HEK293 (cell line): ENCODE measurements at regions not wholly inside any gene's neighbourhood (a gene's known extent, or its start where the extent isn't known, plus 50 kb on each side); places are given as distances from the start of the nearest gene placed in this dataset.

ENCODE experiments used
- MYNN ChIP-seq: fragments of 450-650 bp; formaldehyde crosslinking; IDR thresholded peaks from 2 replicates; pipeline ENCODE4 v1.5.1; 2016; ENCODE audit warnings: missing biosample characterization, missing genetic modification characterization, borderline replicate concordance
- ZBTB20 ChIP-seq: fragments of 450-650 bp; formaldehyde crosslinking; IDR thresholded peaks from 2 replicates; pipeline ENCODE4 v1.5.1; 2016; ENCODE audit warnings: missing biosample characterization, missing genetic modification characterization
- ZBTB26 ChIP-seq: fragments of 450-650 bp; formaldehyde crosslinking; optimal IDR thresholded peaks from 2 replicates; pipeline ENCODE3; 2016; ENCODE audit warnings: missing biosample characterization, mild to moderate bottlenecking, missing genetic modification characterization
- ZFP69B ChIP-seq: fragments of 450-650 bp; formaldehyde crosslinking; IDR thresholded peaks from 2 replicates; pipeline ENCODE4 v1.5.1; 2016; ENCODE audit warnings: missing biosample characterization, missing genetic modification characterization
- ZNF76 ChIP-seq: fragments of 450-650 bp; formaldehyde crosslinking; IDR thresholded peaks from 2 replicates; pipeline ENCODE4; 2016; ENCODE audit warnings: low read depth, missing biosample characterization, missing genetic modification characterization, borderline replicate concordance
- ZNF837 ChIP-seq: fragments of 450-650 bp; formaldehyde crosslinking; IDR thresholded peaks from 2 replicates; pipeline ENCODE4 v1.5.1; 2016; ENCODE audit warnings: missing biosample characterization, missing genetic modification characterization
- TF ChIP-seq, protein P1 (sequence below): fragments of 450-650 bp; formaldehyde crosslinking; IDR thresholded peaks from 2 replicates; pipeline ENCODE4 v1.5.1; 2016; ENCODE audit warnings: missing biosample characterization, missing genetic modification characterization

DNA sequence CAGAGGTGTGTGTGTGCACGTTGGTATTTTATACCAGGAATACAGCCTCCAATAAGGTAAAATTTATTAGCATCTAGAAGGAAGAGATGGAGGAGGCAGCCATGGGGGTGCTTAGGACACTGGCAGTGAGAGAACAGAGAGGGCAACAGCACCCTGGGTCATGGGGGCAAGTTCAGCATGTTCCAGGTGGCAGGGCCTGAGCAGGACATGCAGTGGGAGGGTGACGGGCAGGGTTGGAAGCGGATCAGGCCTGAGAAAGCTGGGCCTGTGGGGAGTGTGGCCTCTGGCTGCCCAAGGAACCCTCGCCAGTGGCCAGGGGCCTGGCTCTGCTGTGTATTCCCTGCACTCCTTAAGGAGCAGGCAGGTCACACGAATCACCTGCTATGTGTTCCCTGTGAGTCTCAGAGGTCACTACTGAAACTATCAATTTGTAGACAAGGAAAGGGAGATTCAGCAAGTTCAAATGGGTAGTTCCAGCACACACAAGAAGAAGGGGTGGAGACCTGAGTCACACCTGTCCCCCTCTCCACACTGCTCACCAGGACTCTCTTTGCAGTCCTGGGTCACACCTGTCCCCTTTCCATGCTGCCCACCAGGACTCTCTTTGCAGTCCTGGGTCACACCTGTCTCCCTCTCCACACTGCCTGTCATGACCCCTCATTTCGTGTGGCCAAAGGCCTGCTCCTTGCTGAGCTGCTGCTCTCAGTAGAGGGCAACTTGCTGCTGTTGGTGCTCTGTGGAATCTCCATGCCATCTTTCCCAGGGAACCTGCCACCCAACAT, 463.9 kb upstream of the HS6ST1 start:
- TF ChIP-seq ZNF76, result no peak
- TF ChIP-seq, protein P1, sequence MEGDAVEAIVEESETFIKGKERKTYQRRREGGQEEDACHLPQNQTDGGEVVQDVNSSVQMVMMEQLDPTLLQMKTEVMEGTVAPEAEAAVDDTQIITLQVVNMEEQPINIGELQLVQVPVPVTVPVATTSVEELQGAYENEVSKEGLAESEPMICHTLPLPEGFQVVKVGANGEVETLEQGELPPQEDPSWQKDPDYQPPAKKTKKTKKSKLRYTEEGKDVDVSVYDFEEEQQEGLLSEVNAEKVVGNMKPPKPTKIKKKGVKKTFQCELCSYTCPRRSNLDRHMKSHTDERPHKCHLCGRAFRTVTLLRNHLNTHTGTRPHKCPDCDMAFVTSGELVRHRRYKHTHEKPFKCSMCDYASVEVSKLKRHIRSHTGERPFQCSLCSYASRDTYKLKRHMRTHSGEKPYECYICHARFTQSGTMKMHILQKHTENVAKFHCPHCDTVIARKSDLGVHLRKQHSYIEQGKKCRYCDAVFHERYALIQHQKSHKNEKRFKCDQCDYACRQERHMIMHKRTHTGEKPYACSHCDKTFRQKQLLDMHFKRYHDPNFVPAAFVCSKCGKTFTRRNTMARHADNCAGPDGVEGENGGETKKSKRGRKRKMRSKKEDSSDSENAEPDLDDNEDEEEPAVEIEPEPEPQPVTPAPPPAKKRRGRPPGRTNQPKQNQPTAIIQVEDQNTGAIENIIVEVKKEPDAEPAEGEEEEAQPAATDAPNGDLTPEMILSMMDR, result no peak
- no peak for TF ChIP-seq ZBTB20
- TF ChIP-seq ZFP69B (tag by site-specific recombination), result no peak
- TF ChIP-seq ZBTB26 (tag by site-specific recombination), result no peak
- no peak for TF ChIP-seq MYNN (tag by site-specific recombination)
- TF ChIP-seq ZNF837 (tag by site-specific recombination), result no peak
